ENCODE measurements at regions not wholly inside any gene's neighbourhood (a gene's known extent, or its start where the extent isn't known, plus 50 kb on each side); places are given as distances from the start of the nearest gene placed in this dataset.

DNA sequence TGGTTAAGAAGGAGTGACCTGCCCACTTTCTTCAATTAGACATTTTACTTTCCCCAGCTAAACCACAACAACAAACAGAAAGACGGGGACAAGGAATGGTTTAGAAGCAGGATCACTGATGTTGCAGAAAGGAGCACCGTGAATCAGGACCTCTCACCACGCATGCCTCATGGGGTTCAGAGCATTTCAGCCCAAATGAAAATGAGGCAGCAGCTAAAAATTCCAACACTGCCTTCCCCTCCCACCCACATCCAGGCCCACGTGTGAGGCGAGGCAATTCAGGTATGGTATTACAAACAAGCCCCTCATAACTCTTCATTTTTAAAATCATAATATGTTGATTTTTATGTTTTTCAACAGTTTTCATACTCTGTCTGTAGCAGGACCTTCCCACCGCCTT, 194.1 kb upstream of the ARID1B start:
- ChIA-PET POLR2A (no interaction called here), CTCF (no interaction called here)
- H3K4me1 ChIP-seq, result no peaks in the 10 kb centered on the region
- H3K27ac ChIP-seq, result no peak overlapping the region
- H3K4me3 ChIP-seq, result no peak overlapping the region
- ATAC-seq, result no peak
- H3K9me3 ChIP-seq, result no peaks in the 10 kb centered on the region
- TF ChIP-seq RCOR1 (IDR thresholded peaks at IDR 0.05; ENCODE audit: low read depth, low read length), result no peak
- no peak for TF ChIP-seq JUN (IDR thresholded peaks at IDR 0.05)
- TF ChIP-seq, protein P1, sequence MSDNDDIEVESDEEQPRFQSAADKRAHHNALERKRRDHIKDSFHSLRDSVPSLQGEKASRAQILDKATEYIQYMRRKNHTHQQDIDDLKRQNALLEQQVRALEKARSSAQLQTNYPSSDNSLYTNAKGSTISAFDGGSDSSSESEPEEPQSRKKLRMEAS (IDR thresholded peaks at IDR 0.05), result no peak
- no peak for TF ChIP-seq HOXB13 (CRISPR knock-in tag; IDR thresholded peaks at IDR 0.05; ENCODE audit: low read depth)
- TF ChIP-seq EHMT2 (IDR thresholded peaks at IDR 0.05; ENCODE audit: low read depth), result no peak
- no peak for TF ChIP-seq POLR2A (IDR thresholded peaks at IDR 0.05; ENCODE audit: low read length)
- no peak for TF ChIP-seq ZC3H11A (IDR thresholded peaks at IDR 0.05)
- TF ChIP-seq, protein P2, sequence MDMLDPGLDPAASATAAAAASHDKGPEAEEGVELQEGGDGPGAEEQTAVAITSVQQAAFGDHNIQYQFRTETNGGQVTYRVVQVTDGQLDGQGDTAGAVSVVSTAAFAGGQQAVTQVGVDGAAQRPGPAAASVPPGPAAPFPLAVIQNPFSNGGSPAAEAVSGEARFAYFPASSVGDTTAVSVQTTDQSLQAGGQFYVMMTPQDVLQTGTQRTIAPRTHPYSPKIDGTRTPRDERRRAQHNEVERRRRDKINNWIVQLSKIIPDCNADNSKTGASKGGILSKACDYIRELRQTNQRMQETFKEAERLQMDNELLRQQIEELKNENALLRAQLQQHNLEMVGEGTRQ (IDR thresholded peaks at IDR 0.05), result no peak
- FAIRE-seq, result no peak
- H3K4me2 ChIP-seq, result no peak overlapping the region
- DNase-seq (ENCODE audit: low read depth in 1 of 2, low spot score in 1 of 2), result no peak
- WGBS (ENCODE audit: missing lambda C conversion rate), result 39% methylated on average over 6 of the region's 6 CpGs

DNA sequence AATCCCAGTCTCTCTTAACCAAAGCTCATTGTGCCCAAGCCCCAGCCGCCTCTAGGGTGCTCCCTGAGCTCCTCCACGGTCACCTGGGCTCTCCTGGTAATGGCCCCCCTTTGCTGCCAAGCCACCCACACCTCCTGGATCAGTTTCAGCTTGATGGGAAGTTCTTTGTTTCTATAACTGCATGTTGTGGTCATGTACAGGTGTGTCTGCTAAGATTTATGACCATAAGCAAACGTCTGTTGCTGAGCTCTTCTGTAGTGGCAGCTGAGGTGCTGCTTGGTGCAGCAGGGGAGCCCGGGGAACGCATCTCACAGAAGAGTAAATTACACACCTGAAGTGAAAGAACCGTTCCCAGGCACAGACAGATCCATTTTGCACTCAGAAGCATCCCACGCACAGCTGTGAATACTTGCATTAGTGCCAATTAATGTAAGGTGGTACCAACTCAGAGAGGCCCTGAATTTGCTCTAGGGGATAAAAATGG, 194.6 kb upstream of the ARID1B start:
- ATAC-seq (no peak), FAIRE-seq (no peak), DNase-seq (ENCODE audit: low read depth in 1 of 2, low spot score in 1 of 2) (no peak)
- TF ChIP-seq, protein P3, sequence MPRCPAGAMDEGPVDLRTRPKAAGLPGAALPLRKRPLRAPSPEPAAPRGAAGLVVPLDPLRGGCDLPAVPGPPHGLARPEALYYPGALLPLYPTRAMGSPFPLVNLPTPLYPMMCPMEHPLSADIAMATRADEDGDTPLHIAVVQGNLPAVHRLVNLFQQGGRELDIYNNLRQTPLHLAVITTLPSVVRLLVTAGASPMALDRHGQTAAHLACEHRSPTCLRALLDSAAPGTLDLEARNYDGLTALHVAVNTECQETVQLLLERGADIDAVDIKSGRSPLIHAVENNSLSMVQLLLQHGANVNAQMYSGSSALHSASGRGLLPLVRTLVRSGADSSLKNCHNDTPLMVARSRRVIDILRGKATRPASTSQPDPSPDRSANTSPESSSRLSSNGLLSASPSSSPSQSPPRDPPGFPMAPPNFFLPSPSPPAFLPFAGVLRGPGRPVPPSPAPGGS (IDR thresholded peaks at IDR 0.05), result no peak
- TF ChIP-seq CHD2 (IDR thresholded peaks at IDR 0.05; ENCODE audit: low read length, partially characterized antibody), result no peak
- TF ChIP-seq, protein P4, sequence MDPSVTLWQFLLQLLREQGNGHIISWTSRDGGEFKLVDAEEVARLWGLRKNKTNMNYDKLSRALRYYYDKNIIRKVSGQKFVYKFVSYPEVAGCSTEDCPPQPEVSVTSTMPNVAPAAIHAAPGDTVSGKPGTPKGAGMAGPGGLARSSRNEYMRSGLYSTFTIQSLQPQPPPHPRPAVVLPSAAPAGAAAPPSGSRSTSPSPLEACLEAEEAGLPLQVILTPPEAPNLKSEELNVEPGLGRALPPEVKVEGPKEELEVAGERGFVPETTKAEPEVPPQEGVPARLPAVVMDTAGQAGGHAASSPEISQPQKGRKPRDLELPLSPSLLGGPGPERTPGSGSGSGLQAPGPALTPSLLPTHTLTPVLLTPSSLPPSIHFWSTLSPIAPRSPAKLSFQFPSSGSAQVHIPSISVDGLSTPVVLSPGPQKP (IDR thresholded peaks at IDR 0.05; ENCODE audit: low read depth, low read length), result no peak
- no peak for TF ChIP-seq FOSL2 (IDR thresholded peaks at IDR 0.05)
- TF ChIP-seq FOSL2 (CRISPR knock-in tag; IDR thresholded peaks at IDR 0.05), result no peak
- no peak for TF ChIP-seq CBX2 (IDR thresholded peaks at IDR 0.05; ENCODE audit: borderline replicate concordance, low read depth)
- TF ChIP-seq MYC (IDR thresholded peaks at IDR 0.05; ENCODE audit: borderline replicate concordance, low read length), result no peak
- TF ChIP-seq BHLHE40 (IDR thresholded peaks at IDR 0.05; ENCODE audit: low read depth, low read length), result no peak
- TF ChIP-seq, protein P5, sequence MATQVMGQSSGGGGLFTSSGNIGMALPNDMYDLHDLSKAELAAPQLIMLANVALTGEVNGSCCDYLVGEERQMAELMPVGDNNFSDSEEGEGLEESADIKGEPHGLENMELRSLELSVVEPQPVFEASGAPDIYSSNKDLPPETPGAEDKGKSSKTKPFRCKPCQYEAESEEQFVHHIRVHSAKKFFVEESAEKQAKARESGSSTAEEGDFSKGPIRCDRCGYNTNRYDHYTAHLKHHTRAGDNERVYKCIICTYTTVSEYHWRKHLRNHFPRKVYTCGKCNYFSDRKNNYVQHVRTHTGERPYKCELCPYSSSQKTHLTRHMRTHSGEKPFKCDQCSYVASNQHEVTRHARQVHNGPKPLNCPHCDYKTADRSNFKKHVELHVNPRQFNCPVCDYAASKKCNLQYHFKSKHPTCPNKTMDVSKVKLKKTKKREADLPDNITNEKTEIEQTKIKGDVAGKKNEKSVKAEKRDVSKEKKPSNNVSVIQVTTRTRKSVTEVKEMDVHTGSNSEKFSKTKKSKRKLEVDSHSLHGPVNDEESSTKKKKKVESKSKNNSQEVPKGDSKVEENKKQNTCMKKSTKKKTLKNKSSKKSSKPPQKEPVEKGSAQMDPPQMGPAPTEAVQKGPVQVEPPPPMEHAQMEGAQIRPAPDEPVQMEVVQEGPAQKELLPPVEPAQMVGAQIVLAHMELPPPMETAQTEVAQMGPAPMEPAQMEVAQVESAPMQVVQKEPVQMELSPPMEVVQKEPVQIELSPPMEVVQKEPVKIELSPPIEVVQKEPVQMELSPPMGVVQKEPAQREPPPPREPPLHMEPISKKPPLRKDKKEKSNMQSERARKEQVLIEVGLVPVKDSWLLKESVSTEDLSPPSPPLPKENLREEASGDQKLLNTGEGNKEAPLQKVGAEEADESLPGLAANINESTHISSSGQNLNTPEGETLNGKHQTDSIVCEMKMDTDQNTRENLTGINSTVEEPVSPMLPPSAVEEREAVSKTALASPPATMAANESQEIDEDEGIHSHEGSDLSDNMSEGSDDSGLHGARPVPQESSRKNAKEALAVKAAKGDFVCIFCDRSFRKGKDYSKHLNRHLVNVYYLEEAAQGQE (IDR thresholded peaks at IDR 0.05), result no peak
- TF ChIP-seq, protein P1 (IDR thresholded peaks at IDR 0.05), result no peak
- no peak for TF ChIP-seq ZFP36 (IDR thresholded peaks at IDR 0.05; ENCODE audit: borderline replicate concordance, partially characterized antibody)
- TF ChIP-seq MAZ (IDR thresholded peaks at IDR 0.05; ENCODE audit: borderline replicate concordance, low read depth, low read length), result no peak
- TF ChIP-seq RNF2 (IDR thresholded peaks at IDR 0.05; ENCODE audit: borderline replicate concordance, low read depth), result no peak
- no peak for TF ChIP-seq CBX8 (IDR thresholded peaks at IDR 0.05)
- no peak for TF ChIP-seq MAFK (IDR thresholded peaks at IDR 0.05; ENCODE audit: partially characterized antibody)
- TF ChIP-seq KDM5A (IDR thresholded peaks at IDR 0.05), result no peak
- no peak for TF ChIP-seq POLR2AphosphoS2 (conservative IDR thresholded peaks at IDR 0.05; ENCODE audit: low read length)
- TF ChIP-seq ESRRA (IDR thresholded peaks at IDR 0.05; ENCODE audit: borderline replicate concordance, low read length), result no peak
- ChIA-PET CTCF (no interaction called here), POLR2A (no interaction called here)
- Histone ChIP-seq H3K4me1 (no peaks in the 10 kb centered on the region), H3K4me3 (no peak overlapping the region), H3K9me3 (0 out of 3 replicates have a peak, but pooled peaks cover 3% of the 10 kb centered on the region), H3K4me2 (no peak overlapping the region), H3K27ac (no peak overlapping the region)
- 22% methylated on average over 5 of the region's 7 CpGs for WGBS (ENCODE audit: missing lambda C conversion rate)

Data from A549 (cell line).